Hepatocyte (in vitro differentiated cells): ENCODE measurements at regions not wholly inside any gene's neighbourhood (a gene's known extent, or its start where the extent isn't known, plus 50 kb on each side); places are given as distances from the start of the nearest gene placed in this dataset.

ENCODE experiments used
- DNase-seq: peaks from one replicate; pipeline ENCODE4 v3.0.0-alpha.2; 2016; ENCODE audit warnings: low spot score
- H2AFZ ChIP-seq: fragments of 200-600 bp; sonication (generic); 2 replicates; pipeline ENCODE4 v1.6.0; 2016; ENCODE audit warnings: antibody characterized with exemption, mild to moderate bottlenecking
- H3K27ac ChIP-seq: fragments of 200-600 bp; sonication (generic); 2 replicates; pipeline ENCODE4 v1.5.1; 2016; ENCODE audit warnings: mild to moderate bottlenecking
- H3K27me3 ChIP-seq: fragments of 200-600 bp; sonication (generic); 2 replicates; pipeline ENCODE4 v1.6.1; 2016
- H3K36me3 ChIP-seq: fragments of 200-600 bp; sonication (generic); replicated peaks from 2 replicates; pipeline ENCODE4 v1.5.1; 2016; ENCODE audit warnings: low read depth; ENCODE audit not compliant: insufficient read depth
- H3K4me1 ChIP-seq: fragments of 200-600 bp; sonication (generic); 2 replicates; pipeline ENCODE4 v1.5.1; 2016; ENCODE audit warnings: mild to moderate bottlenecking, moderate library complexity; ENCODE audit not compliant: insufficient read depth
- H3K4me2 ChIP-seq: fragments of 200-600 bp; sonication (generic); 2 replicates; pipeline ENCODE4 v1.6.0; 2016
- H3K4me3 ChIP-seq: fragments of 200-600 bp; sonication (generic); 2 replicates; pipeline ENCODE4 v1.5.1; 2016; ENCODE audit warnings: mild to moderate bottlenecking
- H3K79me2 ChIP-seq: fragments of 200-600 bp; sonication (generic); 2 replicates; pipeline ENCODE4 v1.6.0; 2017; ENCODE audit warnings: mild to moderate bottlenecking
- H3K9me2 ChIP-seq: fragments of 200-600 bp; sonication (generic); replicated peaks from 2 replicates; pipeline ENCODE4 v1.6.0; 2017; ENCODE audit warnings: mild to moderate bottlenecking; ENCODE audit not compliant: insufficient read depth
- H3K9me3 ChIP-seq: fragments of 200-600 bp; sonication (generic); 2 replicates; pipeline ENCODE4 v1.5.1; 2016; ENCODE audit warnings: low read depth, mild to moderate bottlenecking
- H4K20me1 ChIP-seq: fragments of 200-600 bp; sonication (generic); 2 replicates; pipeline ENCODE4 v1.6.0; 2016; ENCODE audit warnings: mild to moderate bottlenecking; ENCODE audit not compliant: insufficient read depth, poor library complexity, severe bottlenecking
- CTCF ChIP-seq: fragments of 200-600 bp; sonication (generic); IDR thresholded peaks from 2 replicates; pipeline ENCODE4 v1.5.1; 2016; ENCODE audit warnings: antibody characterized with exemption, mild to moderate bottlenecking; ENCODE audit not compliant: poor library complexity
- EZH2 ChIP-seq: fragments of 200-600 bp; sonication (generic); IDR thresholded peaks from 2 replicates; pipeline ENCODE4 v1.6.1; 2016; ENCODE audit warnings: antibody characterized with exemption, mild to moderate bottlenecking, borderline replicate concordance
- EZH2phosphoT487 ChIP-seq: fragments of 200-600 bp; sonication (generic); IDR thresholded peaks from one replicate; pipeline ENCODE4 v1.6.1; 2018; ENCODE audit warnings: antibody characterized with exemption, mild to moderate bottlenecking, low read depth, moderate library complexity; ENCODE audit not compliant: unreplicated experiment, severe bottlenecking
- WGBS: methylation state at CpG from one replicate; pipeline ENCODE4 v1.1.6; 2016; ENCODE audit warnings: low lambda C conversion rate; ENCODE audit errors: missing lambda C conversion rate; 5-methylcytosine and 5-hydroxymethylcytosine counted together

GRCh38 chr4:81577392-81577791, 105.7 kb upstream of the RASGEF1B start:
- Histone ChIP-seq H3K4me3 (no peak overlapping the region), H3K9me3 (no peaks in the 10 kb centered on the region), H3K4me1 (peaks cover 5% of the 10 kb centered on the region), H3K27me3 (no peaks in the 10 kb centered on the region), H3K79me2 (no peaks in the 10 kb centered on the region), H3K36me3 (no peaks in the 10 kb centered on the region), H4K20me1 (no peaks in the 10 kb centered on the region), H3K4me2 (no peak overlapping the region), H3K9me2 (no peaks in the 10 kb centered on the region), H3K27ac (no peak overlapping the region), H2AFZ (no peak overlapping the region)
- TF ChIP-seq CTCF = no peak
- TF ChIP-seq EZH2phosphoT487 = no peak
- no peak for TF ChIP-seq EZH2
- 14% methylated on average over 1 of the region's 1 CpG for WGBS
- no peak for DNase-seq

GRCh38 chr4:81574991-81575390, 103.3 kb upstream of the RASGEF1B start:
- no peaks in the 10 kb centered on the region for H3K79me2 ChIP-seq
- H4K20me1 ChIP-seq = no peaks in the 10 kb centered on the region
- no peak for TF ChIP-seq CTCF
- TF ChIP-seq EZH2phosphoT487 = no peak
- no peak for TF ChIP-seq EZH2
- DNase-seq = no peak
- 47% methylated on average over 3 of the region's 3 CpGs for whole genome bisulfite sequencing
- H3K4me2 ChIP-seq = no peak overlapping the region
- no peak overlapping the region for H2AFZ ChIP-seq
- H3K4me1 ChIP-seq = peaks cover 5% of the 10 kb centered on the region
- no peak overlapping the region for H3K27ac ChIP-seq
- H3K9me3 ChIP-seq = no peaks in the 10 kb centered on the region
- no peaks in the 10 kb centered on the region for H3K9me2 ChIP-seq
- H3K36me3 ChIP-seq = no peaks in the 10 kb centered on the region
- no peak overlapping the region for H3K4me3 ChIP-seq
- H3K27me3 ChIP-seq = no peaks in the 10 kb centered on the region

GRCh38 chr4:81573840-81574239, 102.1 kb upstream of the RASGEF1B start:
- no peaks in the 10 kb centered on the region for H4K20me1 ChIP-seq
- H3K4me2 ChIP-seq = no peak overlapping the region
- H3K9me3 ChIP-seq = no peaks in the 10 kb centered on the region
- H3K4me1 ChIP-seq = peaks cover 5% of the 10 kb centered on the region
- no peak for DNase-seq
- H3K9me2 ChIP-seq = no peaks in the 10 kb centered on the region
- 62% methylated on average over 4 of the region's 4 CpGs for WGBS
- no peak for TF ChIP-seq EZH2phosphoT487
- TF ChIP-seq CTCF = no peak
- TF ChIP-seq EZH2 = no peak
- no peaks in the 10 kb centered on the region for H3K79me2 ChIP-seq
- no peak overlapping the region for H3K27ac ChIP-seq
- no peak overlapping the region for H2AFZ ChIP-seq
- no peaks in the 10 kb centered on the region for H3K27me3 ChIP-seq
- H3K4me3 ChIP-seq = no peak overlapping the region
- H3K36me3 ChIP-seq = no peaks in the 10 kb centered on the region

- Histone ChIP-seq H4K20me1 (no peaks in the 10 kb centered on the region), H3K9me3 (no peaks in the 10 kb centered on the region), H3K27me3 (no peaks in the 10 kb centered on the region), H2AFZ (no peak overlapping the region), H3K79me2 (no peaks in the 10 kb centered on the region), H3K4me2 (no peak overlapping the region), H3K4me3 (no peak overlapping the region), H3K27ac (no peak overlapping the region), H3K4me1 (peaks cover 5% of the 10 kb centered on the region), H3K36me3 (no peaks in the 10 kb centered on the region), H3K9me2 (no peaks in the 10 kb centered on the region)
- no peak for DNase-seq
- TF ChIP-seq EZH2phosphoT487 (no peak), CTCF (no peak), EZH2 (no peak)
These were observed 100.7 kb upstream of the RASGEF1B start for GRCh38 chr4:81572402-81572801.
